Astrocyte of the cerebellum (primary cell): ENCODE measurements at regions not wholly inside any gene's neighbourhood (a gene's known extent, or its start where the extent isn't known, plus 50 kb on each side); places are given as distances from the start of the nearest gene placed in this dataset.

ENCODE experiments used
- DNase-seq: peaks from one replicate; pipeline ENCODE4 v3.0.0-alpha.2; 2011; ENCODE audit warnings: low read depth
- H3K4me3 ChIP-seq: 2 replicates; pipeline ENCODE4 v1.5.1; 2011; ENCODE audit warnings: mild to moderate bottlenecking, low read depth, low read length, moderate library complexity
- CTCF ChIP-seq: IDR thresholded peaks from 2 replicates; pipeline ENCODE4 v1.5.1; 2012; ENCODE audit warnings: low read length, low read depth, moderate library complexity, mild to moderate bottlenecking; ENCODE audit errors: missing control alignments
- in situ Hi-C: cut with HindIII; loops from 2 replicates; pipeline ENCODE4 v1.10.0; 2017; ENCODE audit warnings: low sequenced_read_pairs

GRCh38 chr14:66099931-66100330 lies 386.2 kb upstream of the CCDC196 start:
- in situ Hi-C loops, result no loop called here
- DNase-seq, result no peak
- no peak overlapping the region for H3K4me3 ChIP-seq
- no peak for TF ChIP-seq CTCF

GRCh38 chr14:66101662-66102061 lies 384.5 kb upstream of the CCDC196 start:
- no peak for DNase-seq
- TF ChIP-seq CTCF, result no peak
- in situ Hi-C loops, result no loop called here
- no peak overlapping the region for H3K4me3 ChIP-seq

DNA sequence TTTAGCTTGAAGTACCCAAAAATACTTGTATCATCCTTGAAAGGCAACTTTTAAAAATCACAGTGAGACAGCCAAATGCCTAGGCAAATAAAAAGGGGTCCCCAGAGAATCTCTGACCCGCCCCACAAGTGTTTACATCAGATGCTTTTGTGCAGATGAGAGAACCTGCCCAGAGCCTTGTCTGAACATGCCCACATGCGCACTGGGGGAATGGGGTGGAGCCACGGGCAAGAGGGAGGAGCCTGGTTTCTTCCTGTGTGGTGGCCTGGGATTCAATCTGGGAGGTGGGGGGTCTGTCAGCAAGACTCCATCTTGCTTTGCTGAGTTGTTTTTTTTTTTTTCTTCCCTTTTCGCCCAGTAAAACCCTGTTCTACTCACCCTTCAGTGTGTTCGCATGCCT lies 381.7 kb upstream of the CCDC196 start:
- no peak for DNase-seq
- H3K4me3 ChIP-seq, result no peak overlapping the region
- no peak for TF ChIP-seq CTCF
- in situ Hi-C loops, result no loop called here

DNA sequence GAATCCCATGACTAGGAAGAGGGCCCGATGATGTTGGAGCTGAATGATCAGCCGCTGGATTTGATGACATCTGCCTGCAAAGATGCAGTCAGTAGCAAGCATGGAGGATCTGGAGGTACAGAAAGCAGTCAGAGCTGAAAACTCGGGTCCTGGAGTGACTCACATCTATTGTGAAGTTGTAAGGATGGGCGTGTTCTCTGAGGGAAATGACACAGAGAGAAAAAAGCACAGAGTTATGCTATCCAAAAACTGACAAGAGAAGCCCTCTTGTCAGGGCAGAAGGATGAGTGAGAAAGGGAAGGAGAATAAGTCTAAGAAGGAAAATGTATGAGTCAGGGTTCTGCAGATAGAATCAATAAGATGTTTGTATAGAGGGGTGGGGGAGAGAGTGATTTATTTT lies 380.4 kb upstream of the CCDC196 start:
- DNase-seq, result no peak
- H3K4me3 ChIP-seq, result no peak overlapping the region
- TF ChIP-seq CTCF, result no peak
- in situ Hi-C loops, result no loop called here

- H3K4me3 ChIP-seq, result no peak overlapping the region
- no peak for TF ChIP-seq CTCF
- no peak for DNase-seq
- in situ Hi-C loops, result no loop called here
Observed at GRCh38 chr14:66109426-66109825, 376.7 kb upstream of the CCDC196 start.

DNA sequence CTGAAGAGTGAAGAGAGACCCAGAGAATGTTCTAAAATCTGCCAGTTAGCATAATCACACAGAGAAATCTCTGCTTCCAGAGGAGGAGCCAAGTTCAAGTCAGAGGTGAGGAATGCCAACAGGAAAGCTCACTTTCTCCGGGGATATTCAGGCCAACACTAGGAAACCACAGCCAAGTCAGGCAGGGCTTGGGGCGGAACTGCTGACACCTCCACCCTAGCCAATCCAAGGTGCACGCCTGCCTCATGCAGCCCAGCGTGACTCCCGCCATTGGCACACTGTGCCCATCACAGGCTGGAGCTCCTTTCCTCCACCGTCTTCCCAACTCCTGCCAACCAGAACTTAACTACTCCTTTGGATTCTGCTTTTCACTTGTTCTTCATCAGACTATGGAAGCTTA lies 374.3 kb upstream of the CCDC196 start:
- no peak for TF ChIP-seq CTCF
- DNase-seq, result no peak
- H3K4me3 ChIP-seq, result no peak overlapping the region
- in situ Hi-C loops, result no loop called here

GRCh38 chr14:66114071-66114470 lies 372.1 kb upstream of the CCDC196 start:
- no peak overlapping the region for H3K4me3 ChIP-seq
- no peak for TF ChIP-seq CTCF
- in situ Hi-C loops, result no loop called here

More at GRCh38 chr14:66114071-66114470, 372.1 kb upstream of the CCDC196 start:
- no peak for DNase-seq
